Trophoblast cell (in vitro differentiated cells and primary cell): ENCODE measurements at regions not wholly inside any gene's neighbourhood (a gene's known extent, or its start where the extent isn't known, plus 50 kb on each side); places are given as distances from the start of the nearest gene placed in this dataset.
A peak's percentile ranks its signal among the peaks of the same experiment; 100 is the strongest.
"Not testable (repeated sequence)": the region's sequence is repeated elsewhere in the genome, so short reads cannot be mapped to it uniquely, and the experiment has no call there.

ENCODE experiments used
- DNase-seq, 2 donors: peaks; one replicate each; pipeline ENCODE4 v3.0.0-alpha.2; 2016
- H2AFZ ChIP-seq: 2 replicates; pipeline ENCODE4 v1.6.1; 2013; ENCODE audit warnings: low read length, moderate library complexity, mild to moderate bottlenecking; ENCODE audit not compliant: insufficient read depth, poor library complexity
- H2AK5ac ChIP-seq: 2 replicates; pipeline ENCODE4 v1.6.1; 2013; ENCODE audit warnings: mild to moderate bottlenecking, low read length
- H2BK120ac ChIP-seq: 2 replicates; pipeline ENCODE4 v1.6.1; 2013; ENCODE audit warnings: low read length, mild to moderate bottlenecking, moderate library complexity; ENCODE audit not compliant: insufficient read depth, poor library complexity
- H2BK12ac ChIP-seq: 2 replicates; pipeline ENCODE4 v1.6.1; 2013; ENCODE audit warnings: mild to moderate bottlenecking, low read length, moderate library complexity
- H2BK5ac ChIP-seq: 2 replicates; pipeline ENCODE4 v1.6.1; 2013; ENCODE audit warnings: low read length, low read depth, moderate library complexity, mild to moderate bottlenecking; ENCODE audit not compliant: poor library complexity
- H3K14ac ChIP-seq: 2 replicates; pipeline ENCODE4 v1.6.1; 2013; ENCODE audit warnings: mild to moderate bottlenecking, low read length
- H3K18ac ChIP-seq: 2 replicates; pipeline ENCODE4 v1.6.1; 2013; ENCODE audit warnings: mild to moderate bottlenecking, low read length
- H3K23ac ChIP-seq: 2 replicates; pipeline ENCODE4 v1.6.1; 2013; ENCODE audit warnings: low read length
- H3K27ac ChIP-seq: 2 replicates; pipeline ENCODE4 v1.5.1; 2013; ENCODE audit warnings: low read depth, mild to moderate bottlenecking, inconsistent platforms, low read length, moderate library complexity
- H3K27me3 ChIP-seq: 2 replicates; pipeline ENCODE4 v1.6.1; 2013; ENCODE audit warnings: inconsistent platforms, mild to moderate bottlenecking, low read length, moderate library complexity; ENCODE audit not compliant: insufficient read depth
- H3K36me3 ChIP-seq, 2 experiments: 1 replicate in 1 of 2; 2 replicates in 1 of 2; pipeline ENCODE4 v1.6.1; 2013; ENCODE audit warnings: low read length in 2 of 2, mild to moderate bottlenecking in 2 of 2, moderate library complexity in 1 of 2; ENCODE audit not compliant: insufficient read depth in 2 of 2, control insufficient read depth in 1 of 2
- H3K4ac ChIP-seq: 2 replicates; pipeline ENCODE4 v1.6.1; 2013; ENCODE audit warnings: low read depth, mild to moderate bottlenecking, low read length, moderate library complexity
- H3K4me1 ChIP-seq, 2 experiments: 1 replicate in 1 of 2; 2 replicates in 1 of 2; pipeline ENCODE4 v1.6.1; 2013; ENCODE audit warnings: low read length in 2 of 2, mild to moderate bottlenecking in 2 of 2, moderate library complexity in 1 of 2; ENCODE audit not compliant: insufficient read depth in 2 of 2, control insufficient read depth in 1 of 2
- H3K4me2 ChIP-seq: 2 replicates; pipeline ENCODE4 v1.6.1; 2013; ENCODE audit warnings: inconsistent platforms, mild to moderate bottlenecking, low read length, moderate library complexity
- H3K4me3 ChIP-seq: 2 replicates; pipeline ENCODE4 v1.5.1; 2013; ENCODE audit warnings: mild to moderate bottlenecking, low read depth, low read length, inconsistent platforms
- H3K79me1 ChIP-seq: one replicate; pipeline ENCODE4 v1.6.1; 2013; ENCODE audit warnings: low read length
- H3K79me2 ChIP-seq: 2 replicates; pipeline ENCODE4 v1.6.1; 2013; ENCODE audit warnings: low read length, mild to moderate bottlenecking; ENCODE audit not compliant: control insufficient read depth, insufficient read depth, poor library complexity
- H3K9ac ChIP-seq: 2 replicates; pipeline ENCODE4 v1.6.1; 2013; ENCODE audit warnings: mild to moderate bottlenecking, low read length
- H3K9me3 ChIP-seq: 2 replicates; pipeline ENCODE4 v1.6.1; 2013; ENCODE audit warnings: low read depth, mild to moderate bottlenecking, control low read depth, inconsistent platforms, low read length; ENCODE audit not compliant: insufficient read depth
- H4K12ac ChIP-seq: 2 replicates; pipeline ENCODE4 v1.6.1; 2013; ENCODE audit warnings: low read depth, mild to moderate bottlenecking, low read length, moderate library complexity
- H4K8ac ChIP-seq: 2 replicates; pipeline ENCODE4 v1.6.1; 2013; ENCODE audit warnings: low read depth, mild to moderate bottlenecking, low read length, moderate library complexity
- H4K91ac ChIP-seq: one replicate; pipeline ENCODE4 v1.6.1; 2013; ENCODE audit warnings: low read depth, mild to moderate bottlenecking, low read length, moderate library complexity
- WGBS: extraction: QIAGEN DNeasy Blood & Tissue Kit; methylation state at CpG from one replicate; pipeline ENCODE4 v1.1.7; 2013; ENCODE audit warnings: missing lambda C conversion rate; ENCODE audit not compliant: insufficient read length, insufficient coverage; ENCODE audit errors: extremely low coverage; 5-methylcytosine and 5-hydroxymethylcytosine counted together

DNA sequence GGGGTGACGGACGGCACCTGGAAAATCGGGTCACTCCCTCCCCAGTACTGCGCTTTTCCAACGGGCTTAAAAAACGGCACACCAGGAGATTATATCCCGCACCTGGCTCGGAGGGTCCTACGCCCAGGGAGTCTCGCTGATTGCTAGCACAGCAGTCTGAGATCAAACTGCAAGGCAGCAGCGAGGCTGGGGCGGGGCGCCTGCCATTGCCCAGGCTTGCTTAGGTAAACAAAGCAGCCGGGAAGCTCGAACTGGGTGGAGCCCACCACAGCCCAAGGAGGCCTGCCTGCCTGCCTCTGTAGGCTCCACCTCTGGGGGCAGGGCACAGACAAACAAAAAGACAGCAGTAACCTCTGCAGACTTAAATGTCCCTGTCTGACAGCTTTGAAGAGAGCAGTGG is 321.7 kb upstream of the NRSN1 start:
- H3K9ac ChIP-seq, H2BK5ac ChIP-seq, H3K27ac ChIP-seq, H3K36me3 ChIP-seq, H3K27me3 ChIP-seq, H3K4ac ChIP-seq, H2AFZ ChIP-seq, H3K18ac ChIP-seq, H3K79me2 ChIP-seq, H2BK12ac ChIP-seq, H3K9me3 ChIP-seq, H3K4me1 ChIP-seq, H3K23ac ChIP-seq, H4K91ac ChIP-seq, H3K79me1 ChIP-seq, H2AK5ac ChIP-seq, H3K14ac ChIP-seq, H3K4me2 ChIP-seq, H2BK120ac ChIP-seq, H4K12ac ChIP-seq, H3K4me3 ChIP-seq, DNase-seq, H4K8ac ChIP-seq: not testable (repeated sequence)
- no CpG with 5 or more reads among the region's 15 CpGs for WGBS

DNA sequence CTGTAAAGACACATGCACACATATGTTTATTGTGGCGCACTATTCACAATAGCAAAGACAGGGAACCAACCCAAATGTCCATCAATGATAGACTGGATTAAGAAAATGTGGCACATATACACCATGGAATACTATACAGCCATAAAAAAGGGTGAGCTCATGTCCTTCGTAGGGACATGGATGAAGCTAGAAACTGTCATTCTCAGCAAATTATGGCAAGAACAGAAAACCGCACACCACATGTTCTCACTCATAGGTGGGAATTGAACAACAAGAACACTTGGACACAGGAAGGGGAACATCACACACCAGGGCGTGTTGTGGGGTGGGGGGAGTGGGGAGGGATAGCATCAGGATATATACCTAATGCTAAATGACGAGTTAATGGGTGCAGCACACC is 304.9 kb upstream of the NRSN1 start:
- H2AK5ac ChIP-seq, H3K36me3 ChIP-seq, H3K4ac ChIP-seq, H3K23ac ChIP-seq, H3K79me2 ChIP-seq, H4K91ac ChIP-seq, H2BK12ac ChIP-seq, H2BK5ac ChIP-seq, H3K9ac ChIP-seq, H3K4me2 ChIP-seq, H2AFZ ChIP-seq, H3K14ac ChIP-seq, H3K4me1 ChIP-seq, H3K79me1 ChIP-seq, H4K8ac ChIP-seq, H3K18ac ChIP-seq, DNase-seq, H4K12ac ChIP-seq, H3K9me3 ChIP-seq, H3K4me3 ChIP-seq, H2BK120ac ChIP-seq, H3K27ac ChIP-seq, H3K27me3 ChIP-seq: not testable (repeated sequence)
- no CpG with 5 or more reads among the region's 5 CpGs for WGBS

DNA sequence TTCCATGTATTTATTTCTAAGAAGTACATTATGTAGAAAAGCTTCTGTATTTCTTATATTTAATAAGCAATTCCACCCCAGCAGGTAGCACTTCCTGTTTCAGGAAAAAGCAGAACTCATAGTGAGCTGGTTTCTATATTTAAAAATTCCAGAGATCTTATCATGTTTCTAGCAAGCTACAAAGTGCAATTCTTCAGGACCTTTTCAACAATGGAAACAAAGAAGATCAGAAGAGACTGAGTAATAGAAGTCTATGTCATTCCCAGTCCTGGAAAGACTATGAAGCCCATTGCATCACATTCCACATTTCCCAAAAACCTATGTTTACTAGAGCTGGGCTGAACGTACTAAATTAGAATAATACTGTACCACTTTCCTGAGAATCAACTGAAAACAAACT is 302.6 kb upstream of the NRSN1 start:
- no peak overlapping the region for H3K4ac ChIP-seq
- no peaks in the 10 kb centered on the region for H3K79me2 ChIP-seq
- H2BK120ac ChIP-seq, result no peak overlapping the region
- peaks cover 4% of the 10 kb centered on the region for H3K79me1 ChIP-seq
- H3K27me3 ChIP-seq, result no peaks in the 10 kb centered on the region
- H4K8ac ChIP-seq, result no peak overlapping the region
- H3K14ac ChIP-seq, result no peak overlapping the region
- H2BK5ac ChIP-seq, result no peak overlapping the region
- H3K9me3 ChIP-seq, result no peaks in the 10 kb centered on the region
- no CpG with 5 or more reads among the region's 1 CpG for WGBS
- H2BK12ac ChIP-seq, result no peak overlapping the region
- H2AK5ac ChIP-seq, result no peak overlapping the region
- H3K27ac ChIP-seq, result peak overlapping the region; percentile 47
- H3K36me3 ChIP-seq, result no peaks in the 10 kb centered on the region
- H3K23ac ChIP-seq, result no peak overlapping the region
- no peak overlapping the region for H3K4me3 ChIP-seq
- no peak overlapping the region for H3K18ac ChIP-seq
- no peak overlapping the region for H3K9ac ChIP-seq
- no peak overlapping the region for H4K12ac ChIP-seq
- H3K4me1 ChIP-seq, result peaks cover 0 to 2% of the 10 kb centered on the region in 2 experiments
- H2AFZ ChIP-seq, result no peak overlapping the region
- H3K4me2 ChIP-seq, result no peak overlapping the region
- no peak for DNase-seq
- no peak overlapping the region for H4K91ac ChIP-seq

DNA sequence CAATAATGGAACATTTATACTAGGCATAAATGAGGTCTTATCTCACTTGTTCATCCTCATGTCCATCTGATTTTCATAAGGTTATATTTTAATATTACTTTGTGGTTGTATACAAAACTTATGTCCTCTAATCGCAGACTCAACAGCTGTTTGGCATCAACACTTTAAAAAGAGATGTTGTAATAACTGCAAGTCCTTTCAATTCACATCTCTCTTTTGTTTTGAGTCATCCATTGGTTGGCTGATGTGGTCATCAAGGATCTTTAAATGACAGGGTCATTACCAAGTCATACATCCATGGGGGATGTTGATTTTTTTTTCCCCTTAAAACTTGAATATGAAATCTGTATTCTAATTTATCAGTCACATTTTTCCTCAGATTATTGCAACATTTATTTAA is 299.4 kb upstream of the NRSN1 start:
- Histone ChIP-seq H4K91ac (no peak overlapping the region), H3K79me2 (no peaks in the 10 kb centered on the region), H3K4ac (no peak overlapping the region), H4K12ac (no peak overlapping the region), H3K4me1 (peaks cover 0 to 2% of the 10 kb centered on the region in 2 experiments), H3K4me3 (no peak overlapping the region), H3K9ac (no peak overlapping the region), H3K23ac (no peak overlapping the region), H3K4me2 (no peak overlapping the region), H3K27ac (no peak overlapping the region), H4K8ac (no peak overlapping the region), H2BK120ac (no peak overlapping the region), H2AK5ac (no peak overlapping the region), H2BK5ac (no peak overlapping the region), H3K14ac (no peak overlapping the region), H3K9me3 (no peaks in the 10 kb centered on the region), H3K79me1 (peaks cover 4% of the 10 kb centered on the region), H3K18ac (no peak overlapping the region), H2BK12ac (no peak overlapping the region), H2AFZ (no peak overlapping the region), H3K36me3 (no peaks in the 10 kb centered on the region), H3K27me3 (no peaks in the 10 kb centered on the region)
- WGBS, result no CpG with 5 or more reads among the region's 1 CpG
- no peak for DNase-seq
